ENCODE measurements at regions not wholly inside any gene's neighbourhood (a gene's known extent, or its start where the extent isn't known, plus 50 kb on each side); places are given as distances from the start of the nearest gene placed in this dataset.

GRCh38 chr1:148328884-148329283 lies 154.2 kb downstream of the PPIAL4G start:
- ChIA-PET POLR2A (ENCODE audit: unreplicated experiment) (no interaction called here), CTCF (no interaction called here)
- in situ Hi-C loops (cut with MboI; ENCODE audit: low sequenced_read_pairs) (no loop called here), intact Hi-C loops (cut with micrococcal nuclease) (no loop called here), dilution Hi-C loops (cut with HindIII; ENCODE audit: low sequenced_read_pairs, unreplicated experiment) (no loop called here)
- Histone ChIP-seq H2BK20ac (ENCODE audit: low read depth, low read length) (no peak overlapping the region), H3K79me1 (ENCODE audit: low read depth in 1 of 2, low read length in 2 of 2) (no peaks in the 10 kb centered on the region), H3K9ac (ENCODE audit: low read depth, low read length) (no peak overlapping the region), H3K4me2 (ENCODE audit: low read depth, low read length) (no peak overlapping the region), H3K4me1 (ENCODE audit: control insufficient read depth, insufficient read depth, low read length) (no peaks in the 10 kb centered on the region), H2BK15ac (ENCODE audit: low read depth, low read length) (no peak overlapping the region), H3K36me3 (ENCODE audit: control insufficient read depth, insufficient read depth, low read length) (no peaks in the 10 kb centered on the region), H3K27me3 (ENCODE audit: control insufficient read depth, insufficient read depth, low read length) (peaks cover 33% of the 10 kb centered on the region), H4K91ac (ENCODE audit: insufficient read depth, low read depth, low read length) (no peak overlapping the region), H3K23ac (ENCODE audit: low read depth, low read length) (no peak overlapping the region), H2AK9ac (replicated peaks; ENCODE audit: low read depth, low read length, poor library complexity) (no peak overlapping the region), H2BK5ac (ENCODE audit: low read depth, low read length, poor library complexity, severe bottlenecking) (no peak overlapping the region), H2AK5ac (ENCODE audit: low read depth, low read length) (no peak overlapping the region), H3K14ac (replicated peaks; ENCODE audit: low read depth, low read length) (no peak overlapping the region), H4K5ac (ENCODE audit: low read depth, low read length) (no peak overlapping the region), H3K4ac (ENCODE audit: low read depth, low read length) (no peak overlapping the region), H3K56ac (ENCODE audit: extremely low read depth, insufficient read depth, low read length) (no peak overlapping the region), H2AFZ (replicated peaks; ENCODE audit: low read length, poor library complexity) (no peak overlapping the region), H3K9me3 (ENCODE audit: control insufficient read depth, insufficient read depth, low read length) (peaks cover 10% of the 10 kb centered on the region; the same call in 1 of the 2 replicates), H3K9me1 (ENCODE audit: insufficient read depth, low read length) (no peaks in the 10 kb centered on the region), H4K20me1 (ENCODE audit: insufficient read depth, low read length) (no peaks in the 10 kb centered on the region), H4K8ac (ENCODE audit: low read depth in 2 of 2, low read length in 2 of 2) (no peak overlapping the region), H3K18ac (ENCODE audit: low read depth, low read length) (no peak overlapping the region), H2BK120ac (ENCODE audit: low read depth, low read length) (no peak overlapping the region), H3K27ac (ENCODE audit: insufficient read depth, low read length) (no peak overlapping the region), H3K4me3 (ENCODE audit: insufficient read depth, low read depth, low read length) (no peak overlapping the region)
- no peak for ATAC-seq (ENCODE audit: low read depth)
- no peak for DNase-seq
- BruUV-seq (replicated peaks) = no TSS peak
- TF ChIP-seq FOS (IDR thresholded peaks at IDR 0.05; ENCODE audit: low read depth, low read length) (no peak), ELK1 (IDR thresholded peaks at IDR 0.05; ENCODE audit: borderline replicate concordance, low read depth, low read length) (no peak), CEBPB (IDR thresholded peaks at IDR 0.05; ENCODE audit: low read depth, low read length) (peak; percentile 63), CTCF (conservative IDR thresholded peaks at IDR 0.05; ENCODE audit: low read depth, low read length) (no peak), MAZ (IDR thresholded peaks at IDR 0.05; ENCODE audit: borderline replicate concordance, low read depth, low read length) (no peak), SMC3 (IDR thresholded peaks at IDR 0.05; ENCODE audit: low read depth, low read length) (no peak), MAFK (IDR thresholded peaks at IDR 0.05; ENCODE audit: low read depth, low read length) (no peak)
- 62% methylated on average over 11 of the region's 26 CpGs; no CpG with 5 or more reads in 1 of the 2 experiments for WGBS, 2 experiments (ENCODE audit: extremely low coverage in 2 of 2, insufficient read length in 1 of 2)

Data from IMR-90 (cell line).